ENCODE measurements at regions not wholly inside any gene's neighbourhood (a gene's known extent, or its start where the extent isn't known, plus 50 kb on each side); places are given as distances from the start of the nearest gene placed in this dataset.

DNA sequence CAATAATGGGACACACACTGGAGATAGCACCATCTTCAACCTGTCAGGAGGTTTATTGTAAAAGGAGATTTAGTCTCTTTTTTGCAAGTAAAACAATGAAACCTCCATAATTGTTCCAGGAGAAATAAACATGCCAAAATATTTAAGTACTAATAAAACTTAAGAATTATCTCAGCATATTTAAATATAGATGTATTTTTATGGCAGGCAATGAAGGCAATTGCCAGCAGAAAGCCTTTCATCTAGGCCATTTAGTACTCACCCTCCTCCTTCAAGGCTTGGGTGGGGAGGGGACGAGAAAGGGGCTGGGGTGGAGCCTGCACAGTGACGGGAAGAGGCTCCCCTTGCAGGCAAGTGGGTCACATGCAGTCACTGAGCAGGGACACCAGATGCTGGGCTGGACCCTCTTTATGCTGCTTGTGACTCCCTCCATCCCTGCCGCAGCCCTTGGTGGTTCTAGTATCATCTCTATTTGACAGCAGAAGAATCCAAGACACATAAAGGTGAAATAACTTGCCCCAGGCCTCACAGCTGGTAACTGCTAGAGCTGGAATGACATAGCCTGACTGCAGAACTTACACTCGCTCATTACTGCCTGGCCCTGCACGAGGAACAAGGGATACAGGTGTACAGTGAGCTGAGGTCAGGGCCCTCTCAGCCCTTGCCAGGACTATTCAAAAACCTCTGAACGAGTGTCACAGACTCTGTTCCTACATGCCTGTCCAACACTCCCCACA lies 449.5 kb upstream of the ZMIZ1 start:
- intact Hi-C loops (cut with DNase I) = no loop called here
- WGBS, 3 donors = 73 to 81% (median 76%) methylated on average over 6 of the region's 6 CpGs
- TF ChIP-seq POLR2A (IDR thresholded peaks at IDR 0.05) (no peak), EP300 (IDR thresholded peaks at IDR 0.05) (no peak)
- TF ChIP-seq, protein P1, sequence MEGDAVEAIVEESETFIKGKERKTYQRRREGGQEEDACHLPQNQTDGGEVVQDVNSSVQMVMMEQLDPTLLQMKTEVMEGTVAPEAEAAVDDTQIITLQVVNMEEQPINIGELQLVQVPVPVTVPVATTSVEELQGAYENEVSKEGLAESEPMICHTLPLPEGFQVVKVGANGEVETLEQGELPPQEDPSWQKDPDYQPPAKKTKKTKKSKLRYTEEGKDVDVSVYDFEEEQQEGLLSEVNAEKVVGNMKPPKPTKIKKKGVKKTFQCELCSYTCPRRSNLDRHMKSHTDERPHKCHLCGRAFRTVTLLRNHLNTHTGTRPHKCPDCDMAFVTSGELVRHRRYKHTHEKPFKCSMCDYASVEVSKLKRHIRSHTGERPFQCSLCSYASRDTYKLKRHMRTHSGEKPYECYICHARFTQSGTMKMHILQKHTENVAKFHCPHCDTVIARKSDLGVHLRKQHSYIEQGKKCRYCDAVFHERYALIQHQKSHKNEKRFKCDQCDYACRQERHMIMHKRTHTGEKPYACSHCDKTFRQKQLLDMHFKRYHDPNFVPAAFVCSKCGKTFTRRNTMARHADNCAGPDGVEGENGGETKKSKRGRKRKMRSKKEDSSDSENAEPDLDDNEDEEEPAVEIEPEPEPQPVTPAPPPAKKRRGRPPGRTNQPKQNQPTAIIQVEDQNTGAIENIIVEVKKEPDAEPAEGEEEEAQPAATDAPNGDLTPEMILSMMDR (IDR thresholded peaks at IDR 0.05) = no peak

DNA sequence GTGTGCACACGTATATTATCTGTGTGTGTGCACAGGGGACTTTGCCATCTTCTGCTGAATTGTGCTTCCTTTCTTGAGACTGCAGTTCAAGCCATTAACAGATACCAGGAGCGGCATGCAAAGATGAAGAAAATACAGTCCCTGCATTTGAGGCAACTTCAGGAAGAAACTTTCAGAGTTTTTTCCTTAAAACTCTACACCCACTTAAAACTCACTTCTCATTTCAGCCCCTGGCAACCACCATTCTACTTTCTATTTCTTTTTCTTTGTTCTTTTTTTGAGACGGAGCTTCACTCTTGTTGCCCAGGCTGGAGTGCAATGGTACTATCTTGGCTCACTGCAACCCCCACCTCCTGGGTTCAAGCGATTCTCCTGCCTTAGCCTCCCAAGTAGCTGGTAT lies 448.9 kb upstream of the ZMIZ1 start:
- TF ChIP-seq EP300 (IDR thresholded peaks at IDR 0.05) (no peak), POLR2A (IDR thresholded peaks at IDR 0.05) (no peak)
- TF ChIP-seq, protein P1 (IDR thresholded peaks at IDR 0.05) = no peak
- H3K4me3 ChIP-seq = no peak overlapping the region
- no peak for DNase-seq
- 89 to 96% (median 90%) methylated on average over 4 of the region's 4 CpGs for WGBS, 3 donors
- no peaks in the 10 kb centered on the region for H3K27me3 ChIP-seq
- no peaks in the 10 kb centered on the region for H3K9me3 ChIP-seq
- intact Hi-C loops (cut with DNase I) = no loop called here
- H3K36me3 ChIP-seq = no peaks in the 10 kb centered on the region
- H3K4me1 ChIP-seq (ENCODE audit: insufficient read depth) = no peaks in the 10 kb centered on the region
- no peak overlapping the region for H3K27ac ChIP-seq

More for the DNA sequence above, 449.5 kb upstream of the ZMIZ1 start:
- H3K27me3 ChIP-seq = no peaks in the 10 kb centered on the region
- no peak overlapping the region for H3K4me3 ChIP-seq
- no peak for DNase-seq
- H3K4me1 ChIP-seq (ENCODE audit: insufficient read depth) = no peaks in the 10 kb centered on the region
- H3K27ac ChIP-seq = no peak overlapping the region
- H3K36me3 ChIP-seq = no peaks in the 10 kb centered on the region
- no peaks in the 10 kb centered on the region for H3K9me3 ChIP-seq

DNA sequence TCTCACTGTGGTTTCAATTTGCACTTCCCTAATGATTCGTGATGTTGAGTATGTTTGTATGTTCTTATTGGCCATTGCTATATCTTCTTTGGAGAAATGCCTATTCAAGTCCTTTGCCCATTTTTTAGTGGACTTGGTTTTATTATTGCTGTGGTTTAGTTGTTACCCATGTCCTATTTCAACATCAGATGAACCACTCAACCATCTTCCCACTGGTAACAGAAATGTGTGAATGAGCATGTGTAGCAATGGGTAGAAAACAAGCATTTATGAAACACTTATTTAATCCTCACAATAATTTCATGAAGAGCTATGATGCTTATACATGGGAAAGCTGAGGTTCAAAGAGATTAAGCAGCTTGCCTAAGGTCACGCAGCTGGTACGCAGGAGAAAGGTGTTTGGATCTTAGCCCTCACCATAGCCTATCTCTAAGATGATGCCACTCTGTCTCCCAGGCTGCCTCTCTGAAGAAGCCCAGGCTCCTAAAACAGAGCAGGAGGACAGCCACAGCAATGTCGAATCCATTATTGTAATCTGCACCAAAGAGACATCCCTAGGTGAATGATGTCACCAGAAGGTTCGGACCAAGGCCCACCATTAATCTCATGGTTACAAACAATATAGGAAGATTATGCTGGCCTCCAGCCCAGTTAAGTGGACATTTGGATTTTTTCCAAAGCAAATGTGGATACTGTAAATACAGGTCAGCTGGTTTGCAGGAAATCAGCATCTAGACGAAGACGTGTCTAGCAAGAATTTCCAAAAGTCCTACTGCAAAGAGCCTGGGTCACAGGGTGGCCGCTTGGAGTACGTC lies 447.6 kb upstream of the ZMIZ1 start:
- no peak overlapping the region for H3K27ac ChIP-seq
- no peaks in the 10 kb centered on the region for H3K9me3 ChIP-seq
- H3K36me3 ChIP-seq = no peaks in the 10 kb centered on the region
- no peaks in the 10 kb centered on the region for H3K4me1 ChIP-seq (ENCODE audit: insufficient read depth)
- TF ChIP-seq EP300 (IDR thresholded peaks at IDR 0.05) (no peak), POLR2A (IDR thresholded peaks at IDR 0.05) (no peak)
- TF ChIP-seq, protein P1 (IDR thresholded peaks at IDR 0.05) = no peak
- intact Hi-C loops (cut with DNase I) = no loop called here
- no peak for DNase-seq
- no peaks in the 10 kb centered on the region for H3K27me3 ChIP-seq
- no peak overlapping the region for H3K4me3 ChIP-seq
- WGBS, 3 donors = 82 to 90% (median 83%) methylated on average over 9 of the region's 9 CpGs

DNA sequence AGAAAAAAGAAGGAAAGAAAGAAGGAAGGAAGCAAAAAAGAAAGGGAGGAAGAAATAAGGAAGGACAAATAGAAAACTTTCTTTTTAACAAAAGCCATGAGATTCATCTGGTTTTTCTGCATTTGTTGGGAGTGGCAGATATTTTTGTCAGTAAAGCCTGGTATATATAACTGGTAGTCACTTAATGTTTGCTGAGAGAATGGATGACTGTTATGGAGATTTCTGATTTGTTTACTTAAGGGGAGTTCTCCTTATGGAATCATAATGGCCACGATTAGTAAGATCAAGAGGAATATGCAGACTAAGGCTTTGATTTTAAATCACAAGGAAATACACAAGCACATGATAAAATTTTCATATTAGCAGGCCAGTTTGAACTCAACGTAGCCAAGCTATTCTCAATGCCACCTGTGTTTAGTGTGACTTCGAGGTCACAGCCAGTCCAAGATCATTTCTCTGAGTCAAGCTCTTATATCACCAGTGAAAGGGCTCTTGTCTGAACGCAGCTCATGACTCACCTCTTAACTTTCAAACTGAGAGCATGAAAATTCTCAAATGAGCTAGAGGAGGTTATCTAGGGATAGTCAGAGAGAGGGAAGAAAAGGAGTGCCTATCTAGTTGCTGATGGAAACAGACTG lies 445.1 kb upstream of the ZMIZ1 start:
- Histone ChIP-seq H3K27ac (no peak overlapping the region), H3K4me3 (no peak overlapping the region), H3K4me1 (ENCODE audit: insufficient read depth) (no peaks in the 10 kb centered on the region), H3K9me3 (no peaks in the 10 kb centered on the region), H3K36me3 (no peaks in the 10 kb centered on the region), H3K27me3 (no peaks in the 10 kb centered on the region)
- intact Hi-C loops (cut with DNase I) = no loop called here
- TF ChIP-seq, protein P1 (IDR thresholded peaks at IDR 0.05) = no peak
- TF ChIP-seq EP300 (IDR thresholded peaks at IDR 0.05) (no peak), POLR2A (IDR thresholded peaks at IDR 0.05) (no peak)
- DNase-seq = no peak
- WGBS, 3 donors = 42 to 53% (median 45%) methylated on average over 4 of the region's 4 CpGs
